Endothelial cell of umbilical vein (primary cell): ENCODE measurements at regions not wholly inside any gene's neighbourhood (a gene's known extent, or its start where the extent isn't known, plus 50 kb on each side); places are given as distances from the start of the nearest gene placed in this dataset.

Source experiments
- BruUV-seq: library from RNA; stranded (reverse); fragments of 400-500 nt; replicated peaks from 2 replicates; lab custom pipeline; 2021; lab: Mats Ljungman, UMichigan
- CTCF ChIA-PET: fragments of 300-600, 350-600 bp; sonication (Branson Sonifier 250); formaldehyde crosslinking; loops from one replicate; lab custom pipeline; 2021; ENCODE audit warnings: antibody characterized with exemption, inconsistent platforms; lab: Charles Lee
- POLR2A ChIA-PET: fragments of 300-600, 350-600 bp; sonication (Branson Sonifier 250); formaldehyde crosslinking; loops from one replicate; lab custom pipeline; 2021; ENCODE audit warnings: antibody characterized with exemption, inconsistent platforms; lab: Charles Lee
- DNase-seq: peaks from one replicate; pipeline ENCODE4 v3.0.0-alpha.2; 2011; ENCODE audit warnings: low read depth, low spot score
- FAIRE-seq: peaks from 2 replicates; lab custom pipeline; 2011; peaks lifted over from hg19 to GRCh38; lab: Jason Lieb, UNC
- H2AFZ ChIP-seq: 2 replicates; pipeline ENCODE4 v1.6.0; 2012; ENCODE audit warnings: low read depth, low read length, control low read depth, inconsistent platforms
- H3K27ac ChIP-seq: 2 replicates; pipeline ENCODE4 v1.5.1; 2011; ENCODE audit warnings: low read depth, mild to moderate bottlenecking, control low read depth, low read length, moderate library complexity; ENCODE audit not compliant: insufficient read depth
- H3K27me3 ChIP-seq, 2 experiments: 2 replicates each; pipeline versions ENCODE4 v1.6.0 to v1.6.1; 2011; ENCODE audit warnings: low read length in 2 of 2, mixed read lengths in 1 of 2; ENCODE audit not compliant: control insufficient read depth in 2 of 2, insufficient read depth in 2 of 2
- H3K36me3 ChIP-seq, 2 experiments: 2 replicates in 1 of 2; 3 replicates in 1 of 2; pipeline ENCODE4 v1.5.1; 2011; ENCODE audit warnings: low read length in 2 of 2, mild to moderate bottlenecking in 1 of 2, moderate library complexity in 1 of 2; ENCODE audit not compliant: control insufficient read depth in 2 of 2, insufficient read depth in 2 of 2; ENCODE audit errors: extremely low read depth in 1 of 2
- H3K4me1 ChIP-seq: 3 replicates; pipeline ENCODE4 v1.5.1; 2011; ENCODE audit warnings: mild to moderate bottlenecking, low read length; ENCODE audit not compliant: control insufficient read depth, insufficient read depth; ENCODE audit errors: extremely low read depth
- H3K4me2 ChIP-seq: 2 replicates; pipeline ENCODE4 v1.6.1; 2011; ENCODE audit warnings: low read length, control low read depth, mixed read lengths; ENCODE audit not compliant: insufficient read depth
- H3K4me3 ChIP-seq, 3 experiments: fragments of 200-600 bp in 1 of 3; sonication (generic), shearing (Covaris generic) in 1 of 3; replicated peaks in 1 of 3; 2 replicates each; pipeline ENCODE4 v1.5.1; 2011 to 2016; ENCODE audit warnings: control low read depth in 3 of 3, low read length in 3 of 3, mild to moderate bottlenecking in 2 of 3, inconsistent platforms in 1 of 3, low read depth in 1 of 3, moderate library complexity in 1 of 3; ENCODE audit not compliant: insufficient read depth in 1 of 3
- H3K79me2 ChIP-seq: 2 replicates; pipeline ENCODE4 v1.6.0; 2012; ENCODE audit warnings: low read length, inconsistent platforms; ENCODE audit not compliant: control insufficient read depth, insufficient read depth
- H3K9ac ChIP-seq: replicated peaks from 2 replicates; pipeline ENCODE3; 2011; ENCODE audit warnings: low read length, control low read depth; ENCODE audit not compliant: insufficient read depth; ENCODE audit errors: extremely low read depth
- H3K9me1 ChIP-seq: replicated peaks from 3 replicates; pipeline ENCODE4 v1.6.0; 2011; ENCODE audit warnings: mild to moderate bottlenecking, low read length; ENCODE audit not compliant: control insufficient read depth, insufficient read depth; ENCODE audit errors: extremely low read depth
- H3K9me3 ChIP-seq: replicated peaks from 2 replicates; pipeline ENCODE4 v1.5.1; 2012; ENCODE audit warnings: low read length, inconsistent platforms; ENCODE audit not compliant: control insufficient read depth, insufficient read depth
- H4K20me1 ChIP-seq: replicated peaks from 2 replicates; pipeline ENCODE3; 2011; ENCODE audit warnings: mild to moderate bottlenecking, low read length; ENCODE audit not compliant: control insufficient read depth, insufficient read depth; ENCODE audit errors: extremely low read depth
- CTCF ChIP-seq, 2 donors: IDR thresholded peaks; 1 replicate in 1 of 2; 2 replicates in 1 of 2; pipeline ENCODE4 v1.5.1; 2011; ENCODE audit warnings: low read length in 2 of 2, mild to moderate bottlenecking in 2 of 2, moderate library complexity in 2 of 2, control low read depth in 1 of 2, inconsistent platforms in 1 of 2, low read depth in 1 of 2; ENCODE audit not compliant: insufficient read depth in 1 of 2; ENCODE audit errors: extremely low read depth in 1 of 2
- EZH2 ChIP-seq: IDR thresholded peaks from 2 replicates; pipeline ENCODE4 v1.6.1; 2012; ENCODE audit warnings: borderline replicate concordance, low read depth, mild to moderate bottlenecking, moderate library complexity, low read length, inconsistent platforms; ENCODE audit not compliant: severe bottlenecking
- FOS ChIP-seq: IDR thresholded peaks from 2 replicates; pipeline ENCODE4 v1.6.1; 2011; ENCODE audit warnings: mild to moderate bottlenecking, low read length, moderate library complexity, borderline replicate concordance; ENCODE audit not compliant: insufficient read depth
- GATA2 ChIP-seq: IDR thresholded peaks from 2 replicates; pipeline ENCODE4 v1.7.0; 2011; ENCODE audit warnings: low read depth, mild to moderate bottlenecking, moderate library complexity, mixed read lengths, low read length; ENCODE audit not compliant: insufficient read length, insufficient read depth
- JUN ChIP-seq: IDR thresholded peaks from 2 replicates; pipeline ENCODE4 v1.6.1; 2011; ENCODE audit warnings: borderline replicate concordance, low read depth; ENCODE audit not compliant: insufficient read length, insufficient read depth
- MYC ChIP-seq: IDR thresholded peaks from one replicate; pipeline ENCODE4 v1.6.1; 2011; ENCODE audit warnings: mild to moderate bottlenecking, low read depth, low read length
- POLR2A ChIP-seq: IDR thresholded peaks from 2 replicates; pipeline ENCODE4 v1.6.1; 2012; ENCODE audit warnings: low read depth, mild to moderate bottlenecking, control low read depth, low read length
- POLR2AphosphoS5 ChIP-seq: IDR thresholded peaks from 2 replicates; pipeline ENCODE4 v1.6.1; 2012; ENCODE audit warnings: low read depth, mild to moderate bottlenecking, control low read depth, low read length, moderate library complexity; ENCODE audit not compliant: insufficient read depth
- dilution Hi-C: fragments of 300-500 bp; cut with MboI; formaldehyde crosslinking; loops from one replicate; pipeline ENCODE4 v1.15.0; 2019; ENCODE audit warnings: low sequenced_read_pairs; ENCODE audit not compliant: extremely low pct_ligation_motif_present
- intact Hi-C: fragments of 100-400 bp; cut with micrococcal nuclease; formaldehyde crosslinking; loops from one replicate; pipeline ENCODE4 v1.10.0; 2022
- TF ChIP-seq, protein P1 (sequence below): IDR thresholded peaks from 2 replicates; pipeline ENCODE4 v1.6.1; 2011; ENCODE audit not compliant: insufficient read depth, insufficient read length

DNA sequence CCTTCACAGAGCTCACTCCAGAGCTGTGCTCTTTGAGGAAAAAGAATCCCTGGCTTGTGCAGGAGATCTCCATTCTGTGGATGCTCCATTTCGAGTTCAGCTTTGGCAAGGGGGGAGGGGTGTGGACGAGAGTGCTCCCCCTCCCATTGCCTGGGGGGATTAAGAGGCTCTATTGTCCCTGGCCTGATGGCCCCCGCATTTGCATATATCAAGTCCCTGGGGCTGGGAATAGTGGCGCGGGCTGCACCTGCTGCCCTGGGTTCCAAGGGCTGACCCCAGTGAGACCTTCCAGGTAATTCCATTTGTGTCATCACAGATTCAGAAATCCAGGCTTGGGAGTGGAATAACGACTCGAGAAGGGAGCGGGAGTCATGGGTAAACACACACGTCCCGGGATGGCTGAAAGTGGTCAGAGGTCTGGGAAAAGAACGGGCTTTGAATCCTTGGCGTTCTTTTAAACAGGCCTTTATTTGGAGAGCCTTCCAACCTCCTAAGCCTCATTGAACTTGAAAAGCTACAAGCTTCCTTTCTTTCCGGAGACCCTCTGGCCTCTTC, 479.3 kb downstream of the HS3ST3B1 start:
- no peak overlapping the region for H3K4me2 ChIP-seq
- no peak overlapping the region for H2AFZ ChIP-seq
- CTCF ChIA-PET: no interaction called here
- BruUV-seq: no TSS peak
- H3K27ac ChIP-seq: no peak overlapping the region
- H3K36me3 ChIP-seq: no peaks in the 10 kb centered on the region
- H3K27me3 ChIP-seq: no peaks in the 10 kb centered on the region
- no peak for FAIRE-seq
- POLR2A ChIA-PET: no interaction called here
- no peaks in the 10 kb centered on the region for H3K9me1 ChIP-seq
- dilution Hi-C loops (no loop called here), intact Hi-C loops (no loop called here)
- no peaks in the 10 kb centered on the region for H4K20me1 ChIP-seq
- H3K9ac ChIP-seq: no peak overlapping the region
- no peaks in the 10 kb centered on the region for H3K79me2 ChIP-seq
- H3K4me1 ChIP-seq: no peaks in the 10 kb centered on the region
- no peak for DNase-seq
- TF ChIP-seq MYC (no peak), EZH2 (no peak), POLR2AphosphoS5 (no peak), GATA2 (no peak), FOS (no peak), POLR2A (no peak), JUN (no peak), CTCF (IDR thresholded peaks at IDR 0.05; ENCODE audit: extremely low read depth in 1 of 2, insufficient read depth in 1 of 2, low read depth in 1 of 2, low read length in 2 of 2) (no peak)
- TF ChIP-seq, protein P1, sequence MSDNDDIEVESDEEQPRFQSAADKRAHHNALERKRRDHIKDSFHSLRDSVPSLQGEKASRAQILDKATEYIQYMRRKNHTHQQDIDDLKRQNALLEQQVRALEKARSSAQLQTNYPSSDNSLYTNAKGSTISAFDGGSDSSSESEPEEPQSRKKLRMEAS: no peak
- H3K4me3 ChIP-seq: no peak overlapping the region
- H3K9me3 ChIP-seq: peaks cover 2% of the 10 kb centered on the region
